ENCODE measurements at regions not wholly inside any gene's neighbourhood (a gene's known extent, or its start where the extent isn't known, plus 50 kb on each side); places are given as distances from the start of the nearest gene placed in this dataset.
A peak's percentile ranks its signal among the peaks of the same experiment; 100 is the strongest.
"Not testable (repeated sequence)": the region's sequence is repeated elsewhere in the genome, so short reads cannot be mapped to it uniquely, and the experiment has no call there.

DNA sequence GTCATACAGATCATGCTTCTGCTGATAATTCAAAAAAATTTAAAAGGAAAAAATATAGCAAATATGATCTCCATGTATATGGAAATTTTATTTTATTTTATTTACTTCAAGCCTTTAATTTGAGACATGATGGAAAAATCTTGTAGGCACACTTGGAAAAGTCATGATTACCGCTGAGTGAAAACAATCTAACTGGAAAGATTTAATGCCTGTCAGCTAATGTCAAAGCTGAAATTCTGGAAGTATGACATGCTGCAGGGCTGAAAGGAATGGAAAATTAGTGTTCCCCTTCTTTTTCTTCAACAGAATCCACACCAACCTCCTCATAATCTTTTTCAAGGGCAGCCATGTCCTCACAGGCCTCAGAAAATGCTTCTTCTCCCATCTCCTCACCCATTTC, 58.2 kb downstream of the RPRM start:
- no peak for DNase-seq (ENCODE audit: low read depth)

DNA sequence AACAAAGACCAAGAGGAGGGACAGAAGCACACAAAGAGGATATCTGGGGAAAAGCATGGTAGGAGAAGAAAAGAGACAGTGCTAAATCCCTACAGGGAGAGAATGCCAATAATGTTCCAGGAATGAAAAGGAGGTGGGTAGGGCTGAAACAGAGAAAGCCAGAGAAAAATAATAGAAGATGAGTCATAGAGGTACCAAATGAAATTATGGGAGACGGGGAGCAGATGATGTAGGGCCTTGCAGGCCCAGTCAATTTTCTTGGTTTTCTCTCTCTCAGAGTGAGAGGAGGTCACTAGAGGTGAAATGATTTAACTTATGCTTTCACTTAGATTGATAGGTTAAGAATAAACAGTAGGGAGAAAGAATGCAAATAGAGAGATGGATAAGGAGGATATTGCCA, 61.5 kb downstream of the RPRM start:
- no peak for DNase-seq (ENCODE audit: low read depth)

DNA sequence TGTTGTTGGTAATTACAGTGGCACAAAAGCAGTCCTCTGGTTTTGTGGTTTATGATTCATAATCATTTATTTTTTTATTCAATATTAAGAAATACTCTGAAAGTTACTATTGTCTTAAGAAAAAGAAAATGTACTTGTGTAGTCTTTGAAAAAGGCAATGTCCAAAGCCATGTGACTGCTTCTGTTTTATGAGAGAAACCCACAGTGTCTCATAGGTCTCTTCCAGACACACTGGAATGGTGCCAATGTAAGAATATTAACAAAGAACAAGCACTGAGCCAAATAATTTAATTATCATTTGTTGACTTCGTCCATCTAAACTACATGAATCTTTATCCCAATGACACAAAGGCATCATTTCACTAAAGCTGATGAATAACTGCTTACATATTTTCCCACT, 62.5 kb downstream of the RPRM start:
- DNase-seq (ENCODE audit: low read depth), result no peak

DNA sequence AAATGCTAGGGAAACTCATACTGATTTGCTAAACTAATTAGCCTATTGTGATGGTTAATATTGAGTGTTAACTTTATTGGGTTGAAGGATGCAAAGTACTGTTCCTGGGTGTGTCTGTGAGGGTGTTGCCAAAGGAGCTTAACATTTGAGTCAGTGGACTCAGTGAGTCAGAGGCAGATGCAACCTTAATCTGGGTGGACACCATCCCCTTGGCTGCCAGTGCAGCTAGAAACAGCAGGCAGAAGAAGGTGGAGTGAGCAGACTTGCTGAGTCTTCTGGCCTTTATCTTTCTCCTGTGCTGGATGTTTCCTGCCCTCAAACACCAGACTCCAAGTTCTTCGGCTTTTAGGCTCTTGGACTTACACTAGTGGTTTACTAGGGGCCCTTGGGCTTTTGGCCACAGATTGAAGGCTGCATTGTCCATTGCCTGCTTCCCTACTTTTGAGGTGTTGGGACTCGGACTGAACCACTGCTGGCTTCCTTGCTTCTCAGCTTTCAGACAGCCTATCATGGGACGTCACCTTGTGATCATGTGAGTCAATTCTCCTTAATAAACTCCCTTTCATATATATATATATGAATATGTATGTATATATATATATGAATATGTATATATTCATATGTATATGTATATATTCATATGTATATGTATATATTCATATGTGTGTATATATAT, 69.7 kb downstream of the RPRM start:
- no peak for DNase-seq (ENCODE audit: low read depth)

DNA sequence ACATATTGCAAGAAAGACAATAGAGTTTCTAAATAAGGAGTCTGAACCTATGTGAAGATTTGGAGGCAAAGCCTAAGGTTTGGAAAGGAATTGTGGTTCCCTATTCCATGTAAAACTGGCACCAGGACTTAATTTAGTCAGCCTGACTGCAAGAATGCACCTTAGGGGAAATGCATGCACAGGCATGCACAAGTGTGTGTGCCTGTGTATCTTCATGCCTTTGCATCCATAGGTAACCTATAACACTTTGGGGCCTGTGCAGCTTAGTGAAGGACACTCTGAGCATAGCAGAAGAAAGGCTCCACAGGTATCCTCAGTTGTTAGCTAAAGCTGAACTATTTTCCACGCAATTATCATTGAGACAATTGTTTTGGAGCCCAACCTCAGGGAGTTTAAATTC, 73.4 kb downstream of the RPRM start:
- DNase-seq (ENCODE audit: low read depth), result no peak

DNA sequence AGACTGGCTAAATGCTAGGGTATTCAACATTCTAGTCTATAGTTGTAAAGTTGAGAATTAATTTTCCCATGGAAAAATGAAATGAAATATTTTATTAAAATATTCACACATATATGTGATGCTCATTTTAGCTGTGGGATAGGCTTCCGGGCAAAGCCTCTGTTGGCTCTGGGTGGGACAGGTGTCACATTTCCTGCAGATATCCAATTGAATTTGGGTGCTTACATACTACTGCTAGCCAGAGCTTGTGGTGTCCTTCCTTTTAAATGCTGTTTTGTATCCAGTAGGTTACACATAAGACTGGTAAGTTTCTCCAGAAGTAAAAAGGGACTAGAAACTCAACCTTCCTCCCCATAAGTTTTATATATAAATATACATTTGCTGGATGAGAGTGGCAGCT, 73.8 kb downstream of the RPRM start:
- DNase-seq (ENCODE audit: low read depth), result no peak

DNA sequence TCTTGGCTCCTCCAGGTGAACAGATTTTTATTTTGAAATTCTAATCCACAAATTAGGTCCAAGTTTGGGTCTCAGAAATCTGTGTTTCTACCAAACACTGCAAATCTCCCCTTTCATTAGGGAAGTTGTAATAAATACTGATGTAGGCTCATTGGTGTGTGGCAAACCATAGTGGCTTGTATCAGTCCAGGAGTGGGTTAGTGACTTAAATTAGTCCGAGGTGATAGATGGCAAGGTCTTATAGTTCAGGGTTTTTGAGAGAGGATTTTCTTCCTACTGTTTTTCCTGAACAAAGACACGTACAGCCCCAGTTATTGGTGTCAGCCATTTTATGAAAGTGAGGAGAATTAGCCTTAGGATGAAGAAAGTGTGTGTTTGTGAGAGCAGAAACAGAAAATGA, 74.6 kb downstream of the RPRM start:
- DNase-seq (ENCODE audit: low read depth), result no peak

DNA sequence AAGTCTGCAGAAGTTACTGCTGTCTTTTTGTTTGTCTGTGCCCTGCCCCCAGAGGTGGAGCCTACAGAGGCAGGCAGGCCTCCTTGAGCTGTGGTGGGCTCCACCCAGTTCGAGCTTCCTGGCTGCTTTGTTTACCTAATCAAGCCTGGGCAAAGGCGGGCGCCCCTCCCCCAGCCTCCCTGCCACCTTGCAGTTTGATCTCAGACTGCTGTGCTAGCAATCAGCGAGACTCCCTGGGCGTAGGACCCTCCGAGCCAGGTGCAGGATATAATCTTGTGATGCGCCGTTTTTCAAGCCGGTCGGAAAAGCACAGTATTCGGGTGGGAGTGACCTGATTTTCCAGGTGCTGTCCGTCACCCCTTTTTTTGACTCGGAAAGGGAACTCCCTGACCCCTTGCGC, 75.2 kb downstream of the RPRM start:
- not testable (repeated sequence) for DNase-seq (ENCODE audit: low read depth)

DNA sequence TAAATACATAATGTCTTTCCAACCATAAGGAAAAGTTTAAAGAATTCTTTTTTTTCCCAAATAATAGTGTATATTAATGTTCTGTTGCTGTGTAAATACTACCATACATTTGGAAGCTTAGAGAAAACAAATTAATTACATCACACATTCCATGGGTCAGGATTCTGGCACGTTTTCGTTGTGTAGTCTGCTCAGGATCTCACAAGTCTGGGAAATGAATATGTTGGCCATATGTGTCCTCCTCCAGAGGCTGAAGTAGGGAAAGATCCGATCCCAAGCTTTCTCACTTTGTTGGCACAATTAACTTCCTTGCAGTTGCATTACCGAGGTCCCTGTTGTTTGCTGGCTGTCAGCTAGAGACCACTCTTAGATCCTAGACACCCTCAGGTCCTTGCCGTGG, 83.9 kb downstream of the RPRM start:
- DNase-seq (ENCODE audit: low read depth), result no peak

DNA sequence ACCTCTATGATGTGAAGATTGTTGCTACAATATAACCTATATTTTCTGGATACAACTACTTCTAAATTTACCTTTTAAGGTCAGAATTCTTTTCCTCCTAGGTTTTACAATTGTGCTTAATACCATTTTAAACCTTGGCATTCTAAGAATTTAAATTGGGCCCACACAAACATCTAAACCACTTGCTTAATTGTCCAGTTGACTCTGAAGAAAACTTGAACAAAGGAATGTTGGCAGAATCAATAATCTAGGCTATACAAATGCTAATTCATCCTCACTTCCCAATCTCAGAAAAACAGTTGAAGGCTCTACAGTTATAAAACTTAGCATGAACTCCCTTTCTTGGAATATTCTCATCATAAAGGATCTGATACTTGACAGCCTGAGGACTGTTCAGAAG, 84.3 kb downstream of the RPRM start:
- DNase-seq (ENCODE audit: low read depth), result no peak

DNA sequence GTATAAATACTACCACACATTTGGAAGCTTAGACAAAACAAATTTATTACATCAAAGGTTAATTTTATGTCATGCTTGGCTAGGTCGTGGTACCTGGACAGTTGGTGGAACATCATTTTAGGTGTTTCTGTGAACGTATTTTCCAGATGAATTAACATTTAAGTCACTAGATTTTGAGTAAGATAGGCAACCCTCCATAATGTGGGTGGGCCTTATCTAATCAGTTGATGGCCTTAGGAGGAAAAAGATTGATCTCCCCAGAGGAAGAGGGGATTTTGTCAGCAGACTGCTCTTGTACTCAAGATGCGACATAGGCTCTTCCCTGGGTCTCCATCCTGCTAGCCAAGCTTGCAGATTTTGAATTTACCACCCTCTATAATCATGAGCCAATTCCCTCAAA, 85.0 kb downstream of the RPRM start:
- no peak for DNase-seq (ENCODE audit: low read depth)

DNA sequence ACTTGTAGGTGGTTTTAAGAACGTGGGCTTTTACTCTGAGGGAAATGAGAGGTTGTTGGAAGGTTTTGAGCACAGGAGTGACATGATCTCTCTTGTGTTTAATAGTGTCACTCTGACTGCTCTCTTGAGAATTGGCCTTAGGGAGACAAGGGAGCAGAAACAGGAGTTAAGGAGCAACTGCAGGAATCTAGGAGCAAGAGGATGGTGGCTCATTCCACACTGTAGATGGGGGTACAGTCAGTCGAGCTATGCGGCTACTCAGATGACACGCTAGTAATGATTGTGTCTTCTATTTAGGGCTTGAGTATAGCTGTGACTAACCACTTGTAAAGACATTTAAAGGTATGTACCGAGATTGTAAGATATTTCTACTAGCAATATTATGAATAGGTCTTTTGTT, 87.4 kb downstream of the RPRM start:
- DNase-seq (ENCODE audit: low read depth), result no peak

DNA sequence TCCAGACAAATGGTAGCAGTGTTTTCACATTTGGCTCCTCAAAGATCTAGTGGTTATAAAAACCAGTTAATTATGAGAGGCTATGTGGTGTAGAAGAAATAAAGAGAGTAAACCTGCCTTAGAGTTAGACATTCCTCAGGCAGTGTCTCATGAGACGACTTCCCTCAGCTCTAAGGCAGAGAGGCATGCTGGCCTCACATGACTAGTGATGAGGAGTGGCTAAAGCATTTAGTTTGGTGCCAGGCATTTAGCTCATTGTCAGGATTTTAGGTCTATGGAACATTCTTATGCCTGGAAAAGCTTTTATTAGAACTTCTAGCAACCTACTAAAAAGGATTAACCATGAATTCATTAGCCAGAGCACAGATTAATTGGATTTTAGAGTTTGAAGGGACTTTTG, 90.3 kb downstream of the RPRM start:
- DNase-seq (ENCODE audit: low read depth), result no peak

DNA sequence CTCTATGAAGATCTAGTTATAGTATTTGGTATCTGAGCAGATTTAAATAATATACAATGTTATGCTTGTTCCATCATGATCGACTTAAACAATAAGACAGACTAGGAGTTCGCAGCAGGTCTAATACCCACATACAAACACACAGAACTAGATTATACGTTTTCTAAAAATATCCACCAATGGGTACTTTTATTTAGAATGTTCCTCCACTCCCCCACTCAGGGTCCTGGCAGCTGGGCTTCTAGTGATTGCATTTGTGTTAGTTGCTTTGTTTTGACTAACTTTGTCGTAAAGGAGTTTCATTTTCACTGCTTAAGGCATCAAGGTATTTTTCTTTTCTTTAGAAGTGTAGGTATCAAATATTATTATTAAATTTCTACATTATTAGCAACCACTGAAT, 91.4 kb downstream of the RPRM start:
- no peak for DNase-seq (ENCODE audit: low read depth)

DNA sequence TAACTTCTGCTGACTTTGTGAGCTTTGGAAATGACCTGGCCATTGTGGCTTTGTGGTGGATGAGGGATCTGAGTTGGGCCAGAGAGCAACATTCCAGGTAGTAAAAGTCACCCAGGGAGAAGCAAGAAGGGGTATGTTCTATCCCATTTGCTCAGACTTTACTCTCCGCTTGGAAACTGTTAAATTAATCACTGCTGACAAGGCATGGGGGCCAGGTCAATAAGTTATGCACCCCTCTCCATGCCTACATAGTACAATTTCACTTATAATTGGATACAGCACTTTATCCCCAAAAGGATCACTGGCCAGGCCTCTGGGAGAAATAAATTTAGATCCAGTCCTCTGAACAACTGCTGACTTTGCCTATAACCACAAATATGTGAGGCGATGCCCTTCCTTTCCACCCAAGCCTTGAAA, 92.1 kb downstream of the RPRM start:
- DNase-seq (ENCODE audit: low read depth), result peak; percentile 0

DNA sequence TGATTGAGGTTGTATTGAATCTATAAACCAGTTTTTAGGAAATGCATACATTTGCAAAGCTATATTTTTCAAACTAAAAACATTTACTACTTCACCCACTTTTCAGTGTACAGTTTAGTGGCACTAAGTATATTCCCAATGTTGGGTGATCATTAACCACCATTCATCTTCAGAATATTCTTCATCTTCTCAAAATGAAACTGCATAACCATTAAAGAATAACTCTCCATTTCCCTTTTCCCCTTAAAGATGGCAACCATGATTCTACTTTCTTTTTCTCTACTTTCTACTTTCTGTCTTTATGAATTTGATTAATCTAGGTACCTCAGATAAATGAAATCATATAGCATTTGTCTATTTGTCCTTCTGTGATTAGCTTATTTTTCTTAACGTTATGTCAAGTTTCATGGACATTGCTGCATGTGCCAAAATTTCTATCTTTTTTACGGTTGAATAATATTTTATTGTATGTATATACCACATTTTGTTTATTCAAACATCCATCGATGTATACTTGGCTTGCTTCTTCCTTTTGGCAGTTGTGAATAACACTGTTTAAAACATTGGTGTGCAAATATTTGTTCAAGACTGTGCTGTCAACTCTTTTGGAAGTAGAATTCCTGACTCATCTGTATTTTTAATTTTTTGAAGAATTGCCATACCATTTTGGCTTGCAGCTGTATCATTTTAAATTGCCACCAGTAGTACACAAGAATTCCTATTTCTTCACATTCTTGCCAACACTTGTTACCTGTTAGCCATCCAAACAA, 104.9 kb downstream of the RPRM start:
- no peak for DNase-seq (ENCODE audit: low read depth)

DNA sequence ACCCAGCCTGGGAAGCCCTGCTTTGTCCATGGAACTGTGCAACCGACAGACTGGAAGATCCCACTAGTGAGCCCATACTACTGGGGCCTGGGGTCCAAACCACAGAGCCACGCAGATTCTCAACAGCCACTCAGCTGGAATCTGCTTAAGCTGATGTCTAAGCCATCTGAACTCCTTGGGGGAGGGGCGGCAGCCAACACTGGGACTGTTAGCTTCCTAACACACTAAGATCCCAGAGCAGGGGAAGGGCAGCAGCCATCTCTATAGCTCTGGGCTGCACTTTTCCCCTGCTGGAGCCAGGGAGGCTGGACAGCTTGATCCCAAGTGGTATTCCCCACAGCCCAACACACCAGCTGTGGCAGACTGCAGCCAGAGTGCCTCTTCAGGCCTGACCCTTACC, 118.3 kb downstream of the RPRM start:
- no peak for DNase-seq (ENCODE audit: low read depth)

DNA sequence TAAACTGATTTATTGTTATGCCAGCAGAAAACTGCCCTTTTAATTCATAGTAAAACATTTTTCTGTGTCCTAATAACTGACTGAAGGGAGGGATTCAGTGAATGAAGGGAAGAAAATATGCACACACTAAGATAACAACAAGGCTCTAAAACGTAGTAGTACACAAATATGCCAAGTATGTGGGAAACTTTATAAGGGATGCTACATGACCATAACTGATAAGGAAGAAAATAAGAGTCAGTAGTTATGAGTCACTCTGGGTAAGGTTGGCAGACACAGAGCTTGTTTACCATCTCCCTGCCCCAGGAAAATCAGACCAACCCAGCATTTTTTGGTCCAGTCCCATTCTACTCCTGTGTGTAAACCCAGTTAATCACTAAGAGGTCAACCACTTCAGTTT, 124.2 kb downstream of the RPRM start:
- DNase-seq (ENCODE audit: low read depth), result no peak

DNA sequence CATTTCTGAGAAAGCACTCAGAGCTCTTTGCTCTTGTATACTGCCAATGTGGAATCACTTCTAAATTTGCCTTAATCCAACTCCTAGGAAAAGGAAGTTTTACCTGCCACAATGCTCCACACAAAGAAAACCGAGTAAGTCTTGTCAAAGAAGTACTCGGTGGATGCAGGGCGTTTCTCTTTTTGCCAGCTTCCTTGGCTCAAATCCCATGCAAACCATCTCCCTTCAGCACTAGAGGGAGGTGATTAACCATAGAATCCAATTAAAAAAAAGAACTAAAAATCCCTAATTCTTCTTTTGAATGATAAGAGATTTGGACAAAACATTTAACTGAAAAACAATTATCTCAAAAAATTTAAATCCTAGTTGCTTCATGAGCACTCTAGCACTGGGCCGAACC, 129.0 kb downstream of the RPRM start:
- DNase-seq (ENCODE audit: low read depth), result no peak

DNA sequence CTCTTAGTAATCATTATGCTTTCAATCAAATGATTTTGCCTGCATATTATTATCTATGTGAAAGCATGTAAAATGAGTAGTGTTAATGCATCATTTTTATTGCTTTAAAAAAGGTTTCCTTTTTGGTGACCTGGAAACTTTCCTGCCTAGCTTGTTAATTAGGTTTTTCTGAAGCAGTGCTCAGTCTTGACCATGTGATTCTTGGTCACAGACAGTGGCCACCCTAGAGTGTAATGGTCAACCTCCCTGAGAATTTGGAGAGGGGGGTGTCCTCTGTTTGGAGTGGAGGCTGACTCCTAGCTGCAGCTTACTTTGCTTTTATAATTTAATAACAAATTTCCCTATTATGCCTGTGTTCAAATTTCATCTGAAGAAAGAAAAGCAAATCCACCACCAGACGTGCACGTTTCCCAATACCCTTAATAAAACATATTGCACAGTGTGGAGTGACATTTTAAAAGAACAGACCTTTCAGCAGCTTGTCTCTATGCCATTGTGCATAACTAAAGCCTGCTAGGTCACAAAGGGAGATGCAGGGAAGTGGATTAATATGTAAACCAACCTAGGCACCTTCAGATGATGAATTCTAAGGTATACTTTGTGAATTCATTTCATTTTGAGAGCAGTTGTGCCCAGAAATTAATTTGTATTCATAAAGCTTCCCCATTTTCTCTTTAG, 130.6 kb downstream of the RPRM start:
- DNase-seq (ENCODE audit: low read depth), result no peak

DNA sequence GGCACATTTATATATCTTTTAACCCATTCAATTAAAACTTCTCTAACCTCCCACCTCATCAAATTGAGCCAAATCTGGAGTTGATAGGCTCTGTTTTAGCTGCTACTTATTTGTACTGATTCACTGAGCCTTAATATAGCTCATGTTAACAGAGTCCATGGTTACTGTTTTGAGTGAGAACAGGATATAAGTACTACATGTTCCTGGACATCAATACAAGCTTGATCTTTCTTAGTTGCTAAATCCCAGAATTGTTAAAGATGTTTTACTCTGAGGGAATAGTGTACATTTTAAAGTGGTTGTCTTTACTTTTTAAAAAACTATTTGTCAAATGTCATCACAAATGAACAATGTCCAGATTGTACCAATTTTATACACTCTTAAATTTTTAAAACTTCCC, 157.7 kb downstream of the RPRM start:
- DNase-seq (ENCODE audit: low read depth), result no peak

DNA sequence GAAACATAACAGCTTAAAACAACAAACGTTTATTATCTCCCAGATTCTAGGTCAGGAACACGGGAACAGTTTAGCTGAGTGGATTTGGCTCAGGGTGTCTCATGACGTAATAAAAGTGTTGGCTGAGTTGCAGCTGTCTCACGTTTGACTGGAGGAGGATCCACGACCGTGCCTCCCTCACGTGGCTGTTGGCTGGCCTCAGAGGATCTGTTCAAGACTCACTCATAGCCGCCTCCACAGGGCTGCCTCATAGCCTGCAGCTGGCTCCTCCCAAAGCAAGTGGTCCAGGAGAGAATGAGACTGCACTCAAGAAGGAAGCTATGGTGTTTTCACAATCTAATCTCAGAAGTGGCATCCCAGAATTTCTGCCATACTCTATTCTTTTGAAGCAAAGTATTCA, 167.1 kb downstream of the RPRM start:
- no peak for DNase-seq (ENCODE audit: low read depth)

DNA sequence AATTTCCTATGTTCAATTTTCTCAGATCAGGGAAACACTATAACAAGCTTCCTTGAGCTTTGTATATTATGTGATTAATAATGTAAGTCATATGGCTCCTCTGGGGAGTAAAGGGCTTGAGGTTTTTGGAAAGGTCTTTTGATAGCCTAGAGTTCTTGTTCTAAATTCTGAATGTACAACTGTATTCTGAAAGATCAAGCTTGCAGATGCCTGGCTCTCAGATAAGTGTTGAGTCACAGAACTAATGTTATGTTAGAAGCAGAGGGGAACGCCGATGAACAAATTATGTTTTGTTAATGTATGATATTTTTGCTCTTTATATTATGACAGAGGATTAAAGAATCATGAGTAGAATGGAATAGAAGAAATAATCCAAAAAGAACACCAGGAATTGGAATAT, 170.1 kb downstream of the RPRM start:
- no peak for DNase-seq (ENCODE audit: low read depth)

Measured in Daoy (cell line).